Activated CD4-positive, alpha-beta memory T cell treated with anti-CD3 and anti-CD28 coated beads for 36 hours (primary cell): ENCODE measurements at regions not wholly inside any gene's neighbourhood (a gene's known extent, or its start where the extent isn't known, plus 50 kb on each side); places are given as distances from the start of the nearest gene placed in this dataset.

Source experiments
- CTCF ChIA-PET: fragments of 350-600 bp; sonication (Branson Sonifier 250); formaldehyde crosslinking; loops from one replicate; lab custom pipeline; 2021; ENCODE audit warnings: antibody characterized with exemption, inconsistent platforms; lab: Charles Lee
- POLR2A ChIA-PET: fragments of 350-600 bp; sonication (Branson Sonifier 250); formaldehyde crosslinking; loops from one replicate; lab custom pipeline; 2021; ENCODE audit warnings: antibody characterized with exemption; lab: Charles Lee
- DNase-seq: peaks from one replicate; pipeline ENCODE4 v3.0.0-alpha.2; 2020
- H3K27ac Mint-ChIP-seq: one replicate; pipeline ENCODE4 v1.8.0; 2021; ENCODE audit warnings: mixed read lengths
- H3K27me3 Mint-ChIP-seq: one replicate; pipeline ENCODE4 v1.8.0; 2021; ENCODE audit warnings: mixed read lengths
- H3K36me3 Mint-ChIP-seq: one replicate; pipeline ENCODE4 v1.8.0; 2021; ENCODE audit warnings: mixed read lengths
- H3K4me1 Mint-ChIP-seq: one replicate; pipeline ENCODE4 v1.8.0; 2021; ENCODE audit warnings: low read depth, mixed read lengths
- H3K4me3 Mint-ChIP-seq: one replicate; pipeline ENCODE4 v1.8.0; 2021; ENCODE audit warnings: mild to moderate bottlenecking, mixed read lengths
- H3K9me3 Mint-ChIP-seq: one replicate; pipeline ENCODE4 v1.8.0; 2021; ENCODE audit warnings: mixed read lengths
- intact Hi-C: fragments of 100-400 bp; cut with micrococcal nuclease; formaldehyde crosslinking; loops from one replicate; pipeline ENCODE4 v1.15.1; 2023

DNA sequence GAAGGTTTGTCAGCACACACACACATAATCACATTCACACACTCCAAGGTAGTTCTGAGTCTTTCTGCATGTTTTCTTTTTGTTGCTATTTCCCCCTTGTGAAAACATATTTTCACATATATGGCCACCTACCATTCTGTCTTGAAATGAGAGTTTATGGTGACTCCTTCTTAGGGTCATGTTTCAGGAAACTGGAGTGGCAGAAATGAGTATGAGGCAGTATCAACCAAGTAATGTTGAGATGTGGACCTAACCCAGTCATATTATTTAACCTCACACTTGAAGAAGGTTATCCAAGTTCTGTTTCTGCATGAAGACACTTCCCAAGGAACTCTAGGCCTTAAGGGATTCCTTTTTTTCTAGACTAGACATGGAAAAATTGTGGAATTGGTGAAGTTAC is 481.4 kb downstream of the ETS1 start:
- ChIA-PET CTCF (no interaction called here), POLR2A (no interaction called here)
- Mint-ChIP-seq H3K4me1 (peaks cover 33% of the 10 kb centered on the region), H3K4me3 (no peak overlapping the region), H3K27me3 (peaks cover 3% of the 10 kb centered on the region), H3K36me3 (no peaks in the 10 kb centered on the region), H3K9me3 (no peaks in the 10 kb centered on the region), H3K27ac (no peak overlapping the region)
- no peak for DNase-seq
- intact Hi-C loops: loop anchor here (10.0 kb wide), 2 partner anchors 129 to 161 kb away; no protein-coding TSS in a partner anchor

DNA sequence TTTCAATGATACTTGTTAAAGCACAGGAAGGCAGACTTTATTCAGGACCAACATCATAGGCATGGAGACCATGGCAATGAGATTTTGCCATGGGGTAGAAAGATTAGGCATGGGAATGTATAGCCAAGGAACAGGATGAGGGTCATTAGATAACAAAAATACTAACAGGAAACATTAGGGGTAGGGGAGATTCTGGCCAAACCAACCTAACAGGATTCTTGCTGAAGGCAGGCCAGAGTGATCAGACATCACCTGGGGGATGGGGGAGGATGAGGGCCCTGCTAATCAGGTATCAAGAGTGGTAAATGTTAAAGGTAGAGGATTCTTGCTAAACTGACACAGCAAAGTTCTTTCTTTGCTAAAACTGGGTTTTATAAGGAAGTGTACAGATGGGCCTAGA is 481.8 kb downstream of the ETS1 start:
- no peak for DNase-seq
- ChIA-PET CTCF (interaction anchor here (2.1 kb wide), 1 partner anchor 67 kb away, joined by 8 read pairs; no protein-coding TSS in a partner anchor), POLR2A (no interaction called here)
- no peaks in the 10 kb centered on the region for H3K9me3 Mint-ChIP-seq
- intact Hi-C loops: loop anchor here (10.0 kb wide), 2 partner anchors 129 to 161 kb away; no protein-coding TSS in a partner anchor
- peaks cover 33% of the 10 kb centered on the region for H3K4me1 Mint-ChIP-seq
- H3K36me3 Mint-ChIP-seq: no peaks in the 10 kb centered on the region
- H3K4me3 Mint-ChIP-seq: no peak overlapping the region
- peaks cover 3% of the 10 kb centered on the region for H3K27me3 Mint-ChIP-seq
- H3K27ac Mint-ChIP-seq: no peak overlapping the region

DNA sequence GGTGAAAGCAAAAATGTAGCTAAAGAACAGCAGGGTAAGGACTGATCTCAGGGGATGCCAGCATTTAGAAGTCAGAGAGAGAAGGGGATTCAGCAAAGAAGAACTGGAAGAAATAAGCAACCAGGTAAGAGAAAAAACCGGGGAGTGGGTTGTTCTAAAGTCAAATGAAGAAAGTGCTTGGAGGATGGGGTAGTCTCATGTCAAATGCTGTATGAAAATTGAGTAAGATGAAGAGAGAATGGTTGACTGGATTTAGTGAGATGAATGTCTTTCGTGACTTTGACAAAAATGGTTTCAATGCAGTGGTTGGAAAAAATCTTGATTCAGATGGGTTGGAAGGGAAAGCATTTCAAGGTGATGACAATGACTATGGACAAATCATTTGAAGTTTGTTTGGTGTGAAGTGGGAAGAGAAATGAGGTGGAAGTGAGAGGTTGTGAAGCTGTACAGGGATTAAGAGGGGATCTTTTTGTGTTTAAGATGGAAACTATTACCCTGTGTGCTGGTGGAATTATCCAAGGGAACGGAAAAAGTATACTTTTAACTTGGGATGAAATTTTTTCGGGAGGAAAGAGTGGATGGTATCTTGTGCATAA is 484.0 kb downstream of the ETS1 start:
- CTCF ChIA-PET: interaction anchor here (0.7 to 2.1 kb wide), 4 partner anchors 9 to 64 kb away, joined by 3 to 8 read pairs (median 4); no protein-coding TSS in a partner anchor
- POLR2A ChIA-PET: interaction anchor here (0.8 to 2.1 kb wide), 4 partner anchors 20 to 64 kb away, joined by 3 to 11 read pairs (median 3); no protein-coding TSS in a partner anchor

DNA sequence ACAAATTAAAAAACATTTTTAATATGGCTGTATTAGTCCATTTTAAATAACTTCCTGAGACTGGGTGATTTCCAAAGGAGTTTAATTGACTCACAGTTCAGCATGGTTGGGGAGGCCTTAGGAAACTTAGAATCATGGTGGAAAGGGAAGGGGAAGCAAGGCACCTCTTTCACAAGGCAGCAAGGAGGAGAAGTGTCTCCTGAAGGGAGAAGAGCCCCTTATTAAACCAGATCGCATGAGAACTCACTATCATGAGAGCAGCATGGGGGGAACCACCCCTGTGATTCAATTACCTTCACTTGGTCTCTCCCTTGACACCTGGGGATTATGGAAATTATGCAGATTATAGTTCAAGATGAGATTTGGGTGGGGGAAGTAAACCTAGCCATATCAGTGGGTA is 488.6 kb downstream of the ETS1 start:
- peaks cover 3% of the 10 kb centered on the region for H3K27me3 Mint-ChIP-seq
- ChIA-PET POLR2A (no interaction called here), CTCF (no interaction called here)
- peak overlapping the region; percentile 47 for H3K27ac Mint-ChIP-seq
- no peaks in the 10 kb centered on the region for H3K9me3 Mint-ChIP-seq
- intact Hi-C loops: no loop called here
- H3K4me3 Mint-ChIP-seq: no peak overlapping the region
- H3K36me3 Mint-ChIP-seq: peaks cover 3% of the 10 kb centered on the region
- no peak for DNase-seq
- H3K4me1 Mint-ChIP-seq: peaks cover 31% of the 10 kb centered on the region

More for the DNA sequence above, 484.0 kb downstream of the ETS1 start:
- H3K4me1 Mint-ChIP-seq: peaks cover 41% of the 10 kb centered on the region
- intact Hi-C loops: loop anchor here (1.0 to 10.0 kb wide), 5 partner anchors 51 to 159 kb away; no protein-coding TSS in a partner anchor
- no peak for DNase-seq
- H3K36me3 Mint-ChIP-seq: no peaks in the 10 kb centered on the region
- peak overlapping the region; percentile 51 for H3K27ac Mint-ChIP-seq
- H3K4me3 Mint-ChIP-seq: no peak overlapping the region
- H3K9me3 Mint-ChIP-seq: no peaks in the 10 kb centered on the region
- peaks cover 3% of the 10 kb centered on the region for H3K27me3 Mint-ChIP-seq

DNA sequence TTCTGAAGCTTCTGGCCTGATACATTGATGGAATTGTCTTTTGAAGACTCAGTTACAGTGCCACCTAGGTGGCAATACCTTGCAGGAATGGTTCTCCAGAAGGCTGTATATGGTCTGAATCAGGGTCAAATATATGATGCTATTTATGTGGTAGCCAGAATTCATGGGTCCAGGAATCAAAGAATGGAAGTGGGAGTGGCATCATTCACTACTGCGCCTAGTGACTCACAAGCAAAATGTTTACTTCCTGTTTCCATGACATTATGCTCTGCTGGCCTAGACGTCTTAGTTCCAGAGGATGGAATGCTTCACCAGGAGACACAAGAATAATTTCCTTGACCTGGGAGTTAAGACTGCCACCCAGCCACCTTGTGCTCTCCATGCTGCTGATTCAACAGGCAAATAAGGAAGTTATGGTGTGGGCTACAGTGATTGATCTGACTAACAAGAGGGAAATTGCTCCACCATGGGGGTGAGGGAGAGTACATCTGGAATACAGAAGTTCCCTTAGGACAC is 491.8 kb downstream of the ETS1 start:
- H3K4me3 Mint-ChIP-seq: no peak overlapping the region
- ChIA-PET POLR2A (interaction anchor here (1.5 kb wide), 1 partner anchor 56 kb away, joined by 4 read pairs; no protein-coding TSS in a partner anchor), CTCF (interaction anchor here (0.5 kb wide), 1 partner anchor 51 kb away, joined by 3 read pairs; no protein-coding TSS in a partner anchor)
- intact Hi-C loops: no loop called here
- DNase-seq: no peak
- peaks cover 3% of the 10 kb centered on the region for H3K36me3 Mint-ChIP-seq
- no peak overlapping the region for H3K27ac Mint-ChIP-seq
- H3K27me3 Mint-ChIP-seq: no peaks in the 10 kb centered on the region
- no peaks in the 10 kb centered on the region for H3K9me3 Mint-ChIP-seq
- peaks cover 16% of the 10 kb centered on the region for H3K4me1 Mint-ChIP-seq

DNA sequence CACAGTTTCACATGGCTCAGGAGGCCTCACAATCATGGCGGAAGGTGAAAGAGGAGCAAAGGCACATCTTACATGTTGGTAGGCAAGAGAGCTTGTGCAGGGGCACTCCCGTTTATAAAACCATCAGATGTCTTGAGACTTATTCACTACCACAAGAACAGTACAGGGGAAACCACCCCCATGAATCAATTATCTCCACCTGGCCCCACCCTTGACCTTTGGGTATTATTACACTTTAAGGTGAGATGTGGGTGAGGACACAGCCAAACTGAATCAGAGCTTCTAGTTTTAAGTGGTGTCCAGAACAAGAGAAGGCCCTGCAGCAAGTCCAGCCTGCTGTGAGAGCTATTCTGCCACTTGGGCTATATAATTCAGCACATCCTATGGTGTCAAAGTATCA is 493.7 kb downstream of the ETS1 start:
- Mint-ChIP-seq H3K4me3 (no peak overlapping the region), H3K4me1 (peaks cover 10% of the 10 kb centered on the region), H3K36me3 (peaks cover 8% of the 10 kb centered on the region), H3K27ac (no peak overlapping the region), H3K27me3 (no peaks in the 10 kb centered on the region), H3K9me3 (peaks cover 15% of the 10 kb centered on the region)
- intact Hi-C loops: no loop called here
- ChIA-PET POLR2A (no interaction called here), CTCF (interaction anchor here (0.6 to 1.0 kb wide), 4 partner anchors 10 to 737 kb away, joined by 3 to 5 read pairs (median 3); no protein-coding TSS in a partner anchor)
- no peak for DNase-seq

DNA sequence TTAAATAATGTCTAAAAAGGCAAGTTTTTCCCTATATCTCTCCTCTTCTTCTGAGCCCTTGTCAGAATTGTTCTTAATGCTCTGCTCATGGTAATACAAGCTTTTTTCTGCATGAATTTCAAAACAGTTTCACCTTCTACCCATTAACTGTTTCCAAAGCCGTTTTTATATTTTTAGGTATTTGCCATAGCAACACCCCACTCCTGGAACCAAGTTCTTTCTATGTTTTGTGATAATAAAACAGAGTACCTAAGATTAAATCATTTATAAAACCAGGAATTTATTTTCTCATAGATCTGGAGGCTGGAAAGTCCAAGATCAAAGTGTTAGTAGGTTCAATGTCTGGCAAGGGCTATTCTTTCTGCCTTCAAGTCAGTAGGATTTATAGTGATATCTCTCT is 497.4 kb downstream of the ETS1 start:
- H3K27ac Mint-ChIP-seq: no peak overlapping the region
- no peak overlapping the region for H3K4me3 Mint-ChIP-seq
- CTCF ChIA-PET: no interaction called here
- H3K36me3 Mint-ChIP-seq: peaks cover 8% of the 10 kb centered on the region
- H3K4me1 Mint-ChIP-seq: peaks cover 23% of the 10 kb centered on the region
- peaks cover 15% of the 10 kb centered on the region for H3K9me3 Mint-ChIP-seq
- intact Hi-C loops: no loop called here
- POLR2A ChIA-PET: no interaction called here
- H3K27me3 Mint-ChIP-seq: no peaks in the 10 kb centered on the region
- DNase-seq: no peak

DNA sequence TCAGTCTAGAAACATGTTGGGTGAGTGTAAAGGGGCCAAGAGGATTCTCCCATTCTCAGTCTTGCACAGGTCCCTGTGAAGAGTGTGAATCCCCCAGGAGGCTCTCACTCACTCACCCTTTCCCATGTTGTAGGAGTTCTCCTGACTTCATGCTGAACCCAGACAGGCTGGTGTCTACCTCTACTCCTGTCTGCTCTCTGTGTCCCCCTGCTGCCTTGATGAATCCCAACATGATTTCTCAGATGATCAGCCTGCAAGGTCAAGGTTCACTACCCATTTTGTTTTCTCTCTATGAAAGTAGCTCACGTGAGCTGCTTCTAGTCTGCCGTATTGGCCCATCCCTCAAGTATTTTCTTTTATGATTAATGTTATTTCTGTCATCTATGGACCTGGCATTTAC is 500.6 kb downstream of the ETS1 start:
- DNase-seq: no peak
- ChIA-PET POLR2A (no interaction called here), CTCF (interaction anchor here (0.9 to 1.3 kb wide), 2 partner anchors 47 to 71 kb away, joined by 3 to 5 read pairs; no protein-coding TSS in a partner anchor)
- intact Hi-C loops: loop anchor here (2.0 kb wide), 1 partner anchor 48 kb away; no protein-coding TSS in a partner anchor
- peaks cover 15% of the 10 kb centered on the region for H3K9me3 Mint-ChIP-seq
- H3K4me3 Mint-ChIP-seq: no peak overlapping the region
- H3K27me3 Mint-ChIP-seq: no peaks in the 10 kb centered on the region
- peaks cover 5% of the 10 kb centered on the region for H3K36me3 Mint-ChIP-seq
- no peak overlapping the region for H3K27ac Mint-ChIP-seq
- peaks cover 49% of the 10 kb centered on the region for H3K4me1 Mint-ChIP-seq

DNA sequence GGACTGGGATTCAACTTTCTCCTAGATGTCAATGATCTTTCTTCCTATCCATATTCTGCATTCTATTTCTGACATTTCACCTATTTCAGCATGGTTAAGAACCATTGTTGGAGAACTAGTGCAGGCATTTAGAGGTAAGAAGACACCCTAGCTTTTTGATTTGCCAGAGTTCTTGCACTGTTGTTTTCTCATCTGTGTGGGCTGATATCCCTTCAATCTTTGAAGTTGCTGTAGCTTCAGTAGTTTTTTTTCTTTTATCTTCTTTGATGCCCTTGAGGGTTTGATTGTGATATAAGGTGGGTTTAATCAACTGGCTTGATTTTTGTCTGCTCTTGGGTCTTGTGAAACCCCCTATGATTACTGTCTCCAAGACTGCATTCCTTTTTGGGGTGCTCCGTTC is 502.1 kb downstream of the ETS1 start:
- DNase-seq: no peak
- Mint-ChIP-seq H3K9me3 (peaks cover 13% of the 10 kb centered on the region), H3K4me1 (peaks cover 54% of the 10 kb centered on the region), H3K27me3 (no peaks in the 10 kb centered on the region), H3K4me3 (peak overlapping the region; percentile 16), H3K36me3 (peaks cover 5% of the 10 kb centered on the region), H3K27ac (no peak overlapping the region)
- POLR2A ChIA-PET: no interaction called here
- CTCF ChIA-PET: interaction anchor here (0.6 to 1.5 kb wide), 3 partner anchors 11 to 1715 kb away, joined by 3 read pairs; no protein-coding TSS in a partner anchor
- intact Hi-C loops: loop anchor here (2.0 kb wide), 1 partner anchor 32 kb away; no protein-coding TSS in a partner anchor

DNA sequence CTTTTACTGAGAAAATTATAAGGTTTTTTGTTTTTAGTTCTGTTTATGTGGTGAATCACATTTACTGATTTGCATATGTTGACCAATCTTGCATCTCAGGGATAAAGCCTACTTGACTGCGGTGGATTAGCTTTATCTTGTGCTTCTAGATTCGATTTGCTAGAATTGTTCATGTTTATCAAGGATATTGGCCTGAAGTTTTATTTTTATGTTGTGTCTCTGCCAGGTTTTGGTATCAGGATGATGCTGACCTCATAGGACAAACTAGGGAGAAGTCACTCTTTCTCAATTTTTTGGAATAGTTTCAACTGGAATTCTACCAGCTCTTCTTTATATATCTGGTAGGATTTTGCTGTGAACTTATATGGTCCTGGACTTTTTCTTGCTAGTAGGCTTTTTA is 504.8 kb downstream of the ETS1 start:
- ChIA-PET POLR2A (interaction anchor here (0.8 kb wide), 1 partner anchor 20 kb away, joined by 3 read pairs; no protein-coding TSS in a partner anchor), CTCF (interaction anchor here (1.0 to 1.4 kb wide), 2 partner anchors 13 to 75 kb away, joined by 3 to 5 read pairs; no protein-coding TSS in a partner anchor)
- Mint-ChIP-seq H3K27ac (no peak overlapping the region), H3K4me3 (no peak overlapping the region), H3K36me3 (peaks cover 2% of the 10 kb centered on the region), H3K27me3 (no peaks in the 10 kb centered on the region), H3K9me3 (no peaks in the 10 kb centered on the region), H3K4me1 (peaks cover 62% of the 10 kb centered on the region)
- DNase-seq: no peak
- intact Hi-C loops: no loop called here

DNA sequence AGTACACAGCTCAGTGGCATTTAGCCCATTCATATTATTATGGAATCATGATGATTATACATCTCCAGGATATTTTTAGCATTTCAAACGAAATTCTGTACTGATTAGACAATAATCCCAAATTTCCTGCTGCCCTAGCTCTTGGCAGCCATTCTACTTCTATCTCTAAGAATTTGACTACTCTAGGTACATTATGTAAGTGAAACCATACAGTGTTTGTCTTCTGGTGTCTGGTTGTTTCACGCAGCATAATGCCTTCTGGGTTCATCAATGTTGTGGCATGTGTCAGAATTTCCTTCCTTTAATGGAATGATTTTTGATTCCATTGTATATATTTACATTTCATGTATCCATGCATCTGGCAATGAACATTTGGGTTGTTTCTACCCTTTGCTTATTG is 517.7 kb downstream of the ETS1 start:
- Mint-ChIP-seq H3K36me3 (no peaks in the 10 kb centered on the region), H3K27ac (no peak overlapping the region), H3K27me3 (no peaks in the 10 kb centered on the region), H3K4me1 (peaks cover 18% of the 10 kb centered on the region), H3K9me3 (peaks cover 13% of the 10 kb centered on the region), H3K4me3 (no peak overlapping the region)
- ChIA-PET POLR2A (no interaction called here), CTCF (interaction anchor here (1.3 to 1.8 kb wide), 2 partner anchors 13 to 20 kb away, joined by 4 to 5 read pairs; no protein-coding TSS in a partner anchor)
- DNase-seq: no peak
- intact Hi-C loops: no loop called here

DNA sequence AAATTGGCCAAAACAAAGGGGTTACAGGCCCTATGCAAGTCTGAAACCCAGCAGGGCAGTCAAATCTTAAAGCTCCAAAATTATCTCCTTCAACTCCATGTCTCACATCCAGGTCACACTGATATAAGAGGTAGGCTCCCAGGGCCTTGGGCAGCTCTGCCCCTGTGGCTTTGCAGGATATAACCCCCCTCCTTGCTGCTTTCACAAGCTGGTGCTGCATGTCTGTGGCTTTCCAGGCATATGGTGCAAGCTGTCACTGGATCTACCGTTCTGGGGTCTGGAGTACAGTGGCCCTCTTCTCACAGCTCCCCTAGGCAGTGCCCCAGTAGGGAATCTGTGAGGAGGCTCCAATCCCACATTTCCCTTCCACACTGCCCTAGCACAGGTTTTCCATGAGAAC is 519.6 kb downstream of the ETS1 start:
- ChIA-PET CTCF (no interaction called here), POLR2A (no interaction called here)
- Mint-ChIP-seq H3K27ac (no peak overlapping the region), H3K4me3 (no peak overlapping the region), H3K27me3 (no peaks in the 10 kb centered on the region), H3K4me1 (peaks cover 7% of the 10 kb centered on the region), H3K36me3 (peaks cover 1% of the 10 kb centered on the region), H3K9me3 (peaks cover 25% of the 10 kb centered on the region)
- intact Hi-C loops: no loop called here
- DNase-seq: no peak
